ENCODE measurements at regions not wholly inside any gene's neighbourhood (a gene's known extent, or its start where the extent isn't known, plus 50 kb on each side); places are given as distances from the start of the nearest gene placed in this dataset.

DNA sequence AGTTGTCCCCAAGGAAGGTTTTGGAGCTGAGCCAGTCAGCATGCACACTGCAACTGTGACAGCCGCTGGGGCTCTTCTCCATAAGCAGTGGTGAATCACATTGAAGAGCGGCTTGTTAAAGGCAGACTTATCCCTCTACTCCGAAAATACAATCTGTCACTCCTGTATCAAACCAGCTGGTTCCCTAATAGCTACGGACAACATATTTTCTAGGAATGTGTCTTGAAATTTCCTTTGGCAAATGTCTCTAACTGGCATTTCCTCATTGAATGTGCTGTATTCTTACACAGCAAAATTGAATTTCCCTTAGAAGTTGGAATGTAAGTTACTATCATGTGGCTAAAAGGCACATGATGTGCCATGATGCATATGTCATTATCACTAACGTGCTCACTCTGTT lies 104.0 kb upstream of the GPR12 start:
- Mint-ChIP-seq H3K9me3 (peaks cover 0 to 12% (median 2%) of the 10 kb centered on the region in 7 donors), H3K4me1 (no peaks in the 10 kb centered on the region), H3K4me3 (no peak overlapping the region), H3K27me3 (ENCODE audit: low read depth in 3 of 3) (peaks cover 2 to 8% (median 4%) of the 10 kb centered on the region in 3 donors), H3K27ac (no peak overlapping the region), H3K36me3 (no peaks in the 10 kb centered on the region)
- TF ChIP-seq, protein P1, sequence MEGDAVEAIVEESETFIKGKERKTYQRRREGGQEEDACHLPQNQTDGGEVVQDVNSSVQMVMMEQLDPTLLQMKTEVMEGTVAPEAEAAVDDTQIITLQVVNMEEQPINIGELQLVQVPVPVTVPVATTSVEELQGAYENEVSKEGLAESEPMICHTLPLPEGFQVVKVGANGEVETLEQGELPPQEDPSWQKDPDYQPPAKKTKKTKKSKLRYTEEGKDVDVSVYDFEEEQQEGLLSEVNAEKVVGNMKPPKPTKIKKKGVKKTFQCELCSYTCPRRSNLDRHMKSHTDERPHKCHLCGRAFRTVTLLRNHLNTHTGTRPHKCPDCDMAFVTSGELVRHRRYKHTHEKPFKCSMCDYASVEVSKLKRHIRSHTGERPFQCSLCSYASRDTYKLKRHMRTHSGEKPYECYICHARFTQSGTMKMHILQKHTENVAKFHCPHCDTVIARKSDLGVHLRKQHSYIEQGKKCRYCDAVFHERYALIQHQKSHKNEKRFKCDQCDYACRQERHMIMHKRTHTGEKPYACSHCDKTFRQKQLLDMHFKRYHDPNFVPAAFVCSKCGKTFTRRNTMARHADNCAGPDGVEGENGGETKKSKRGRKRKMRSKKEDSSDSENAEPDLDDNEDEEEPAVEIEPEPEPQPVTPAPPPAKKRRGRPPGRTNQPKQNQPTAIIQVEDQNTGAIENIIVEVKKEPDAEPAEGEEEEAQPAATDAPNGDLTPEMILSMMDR (IDR thresholded peaks at IDR 0.05): no peak
- no peaks in the 10 kb centered on the region for H4K20me1 ChIP-seq (ENCODE audit: insufficient read depth, low read length)
- H3K27me3 ChIP-seq (ENCODE audit: control insufficient read depth in 2 of 2, insufficient read depth in 2 of 2, low read length in 2 of 2): no peaks in the 10 kb centered on the region
- no peak overlapping the region for H3K4me3 ChIP-seq (replicated peaks in 1 of 3; ENCODE audit: low read depth in 2 of 3, low read length in 3 of 3)
- H3K4me2 ChIP-seq (replicated peaks; ENCODE audit: extremely low read depth, low read length, poor library complexity, severe bottlenecking): no peak overlapping the region
- H2AFZ ChIP-seq (ENCODE audit: insufficient read depth, low read depth, low read length, poor library complexity, severe bottlenecking): no peak overlapping the region
- no peak overlapping the region for H3K27ac ChIP-seq (ENCODE audit: low read depth in 1 of 2, low read length in 2 of 2)
- no peak overlapping the region for H3K9ac ChIP-seq (ENCODE audit: insufficient read depth, low read length, poor library complexity, severe bottlenecking)
- no peaks in the 10 kb centered on the region for H3K4me1 ChIP-seq (ENCODE audit: control insufficient read depth in 1 of 2, insufficient read depth in 2 of 2, low read length in 2 of 2)
- H3K36me3 ChIP-seq (replicated peaks in 1 of 2; ENCODE audit: control insufficient read depth in 1 of 2, insufficient read depth in 2 of 2, low read length in 2 of 2): no peaks in the 10 kb centered on the region
- no peaks in the 10 kb centered on the region for H3K79me2 ChIP-seq (ENCODE audit: insufficient read depth, low read length)
- 100% methylated on average over 2 of the region's 5 CpGs for WGBS (ENCODE audit: insufficient coverage)
- no peaks in the 10 kb centered on the region for H3K9me3 ChIP-seq (replicated peaks in 1 of 2; ENCODE audit: control insufficient read depth in 1 of 2, insufficient read depth in 1 of 2, low read length in 2 of 2)
- intact Hi-C loops (cut with micrococcal nuclease): no loop called here
- DNase-seq: no peak

DNA sequence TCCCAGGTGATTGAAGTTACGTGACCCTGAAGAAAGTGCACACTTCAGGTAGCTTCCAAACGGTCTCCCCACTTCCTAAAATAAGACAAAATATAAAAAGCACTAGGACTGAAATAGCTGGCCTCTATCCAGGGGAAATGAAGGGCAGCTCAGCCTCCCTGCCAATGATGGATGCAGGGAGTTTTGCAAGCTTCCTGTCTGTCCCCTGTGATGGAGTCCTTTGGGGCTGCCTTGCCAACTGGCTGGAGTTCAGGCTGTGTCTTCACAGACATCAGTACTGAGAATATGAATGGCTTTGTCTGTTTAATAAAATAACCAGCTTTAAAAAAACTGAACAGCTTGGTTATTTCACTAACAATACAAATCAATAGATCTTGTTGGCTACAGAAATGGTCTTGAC lies 101.4 kb upstream of the GPR12 start:
- no peak overlapping the region for H3K27ac Mint-ChIP-seq
- H3K79me2 ChIP-seq (ENCODE audit: insufficient read depth, low read length): no peaks in the 10 kb centered on the region
- H3K9me3 Mint-ChIP-seq: peaks cover 0 to 12% (median 2%) of the 10 kb centered on the region in 7 donors
- TF ChIP-seq, protein P1 (IDR thresholded peaks at IDR 0.05): no peak
- H3K4me2 ChIP-seq (replicated peaks; ENCODE audit: extremely low read depth, low read length, poor library complexity, severe bottlenecking): no peak overlapping the region
- DNase-seq: no peak
- H3K36me3 Mint-ChIP-seq: no peaks in the 10 kb centered on the region
- no peak overlapping the region for H3K27ac ChIP-seq (ENCODE audit: low read depth in 1 of 2, low read length in 2 of 2)
- H3K9ac ChIP-seq (ENCODE audit: insufficient read depth, low read length, poor library complexity, severe bottlenecking): no peak overlapping the region
- H3K27me3 Mint-ChIP-seq (ENCODE audit: low read depth in 3 of 3): peaks cover 3 to 8% (median 7%) of the 10 kb centered on the region in 3 donors
- no peak overlapping the region for H3K4me3 Mint-ChIP-seq
- H3K9me3 ChIP-seq (replicated peaks in 1 of 2; ENCODE audit: control insufficient read depth in 1 of 2, insufficient read depth in 1 of 2, low read length in 2 of 2): no peaks in the 10 kb centered on the region
- no peaks in the 10 kb centered on the region for H3K27me3 ChIP-seq (ENCODE audit: control insufficient read depth in 2 of 2, insufficient read depth in 2 of 2, low read length in 2 of 2)
- no peaks in the 10 kb centered on the region for H3K36me3 ChIP-seq (replicated peaks in 1 of 2; ENCODE audit: control insufficient read depth in 1 of 2, insufficient read depth in 2 of 2, low read length in 2 of 2)
- no peaks in the 10 kb centered on the region for H4K20me1 ChIP-seq (ENCODE audit: insufficient read depth, low read length)
- no CpG with 5 or more reads among the region's 2 CpGs for WGBS (ENCODE audit: insufficient coverage)
- H3K4me3 ChIP-seq (replicated peaks in 1 of 3; ENCODE audit: low read depth in 2 of 3, low read length in 3 of 3): no peak overlapping the region
- H3K4me1 ChIP-seq (ENCODE audit: control insufficient read depth in 1 of 2, insufficient read depth in 2 of 2, low read length in 2 of 2): no peaks in the 10 kb centered on the region
- H3K4me1 Mint-ChIP-seq: no peaks in the 10 kb centered on the region
- intact Hi-C loops (cut with micrococcal nuclease): no loop called here
- no peak overlapping the region for H2AFZ ChIP-seq (ENCODE audit: insufficient read depth, low read depth, low read length, poor library complexity, severe bottlenecking)

Data from CD14-positive monocyte (primary cell).